BJ (cell line): ENCODE measurements at regions not wholly inside any gene's neighbourhood (a gene's known extent, or its start where the extent isn't known, plus 50 kb on each side); places are given as distances from the start of the nearest gene placed in this dataset.

Experiments used
- CTCF ChIA-PET: fragments of 350-600 bp; formaldehyde crosslinking; extraction: SDS; loops from one replicate; lab custom pipeline; 2021; ENCODE audit warnings: antibody characterized with exemption, inconsistent platforms; lab: Yijun Ruan, JAX
- POLR2A ChIA-PET: fragments of 300-600 bp; sonication (Branson Sonifier 250); formaldehyde crosslinking; extraction: SDS; loops from one replicate; lab custom pipeline; 2021; ENCODE audit warnings: antibody characterized with exemption; lab: Charles Lee
- DNase-seq: peaks from one replicate; pipeline ENCODE4 v3.0.0-alpha.2; 2011; ENCODE audit warnings: low read depth
- H3K27me3 ChIP-seq: 2 replicates; pipeline ENCODE4 v1.6.0; 2011; ENCODE audit warnings: low read length; ENCODE audit not compliant: control insufficient read depth, insufficient read depth
- H3K36me3 ChIP-seq: 2 replicates; pipeline ENCODE4 v1.5.1; 2011; ENCODE audit warnings: low read length; ENCODE audit not compliant: control insufficient read depth, insufficient read depth
- H3K4me3 ChIP-seq: 2 replicates; pipeline ENCODE4 v1.5.1; 2011; ENCODE audit warnings: low read depth, mild to moderate bottlenecking, control low read depth, low read length
- CTCF ChIP-seq: IDR thresholded peaks from 2 replicates; pipeline ENCODE4 v1.5.1; 2011; ENCODE audit warnings: low read depth, mild to moderate bottlenecking, control low read depth, inconsistent platforms, low read length, moderate library complexity; ENCODE audit not compliant: insufficient read depth

DNA sequence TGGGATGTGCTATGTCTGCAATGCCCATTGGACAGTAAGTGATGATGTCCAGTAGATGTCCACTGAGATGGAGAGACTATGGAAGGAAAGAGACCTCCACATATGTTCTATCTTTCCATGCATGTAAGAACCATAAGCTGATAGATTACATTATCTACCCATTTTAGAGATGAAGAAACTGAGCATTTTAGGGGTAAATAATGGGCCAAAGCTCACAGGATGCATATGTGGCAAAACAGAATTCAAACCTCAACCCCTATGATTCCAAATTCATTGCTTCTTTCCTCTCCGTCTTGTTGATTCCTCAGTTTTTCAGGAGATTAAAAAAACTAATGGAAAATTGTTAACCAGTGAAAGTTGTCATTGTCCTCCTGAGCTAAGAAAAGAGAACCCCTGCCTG, 200.7 kb upstream of the PWP1 start:
- no peaks in the 10 kb centered on the region for H3K27me3 ChIP-seq
- no peak for TF ChIP-seq CTCF
- no peak for DNase-seq
- CTCF ChIA-PET: no interaction called here
- POLR2A ChIA-PET: no interaction called here
- no peaks in the 10 kb centered on the region for H3K36me3 ChIP-seq
- no peak overlapping the region for H3K4me3 ChIP-seq

DNA sequence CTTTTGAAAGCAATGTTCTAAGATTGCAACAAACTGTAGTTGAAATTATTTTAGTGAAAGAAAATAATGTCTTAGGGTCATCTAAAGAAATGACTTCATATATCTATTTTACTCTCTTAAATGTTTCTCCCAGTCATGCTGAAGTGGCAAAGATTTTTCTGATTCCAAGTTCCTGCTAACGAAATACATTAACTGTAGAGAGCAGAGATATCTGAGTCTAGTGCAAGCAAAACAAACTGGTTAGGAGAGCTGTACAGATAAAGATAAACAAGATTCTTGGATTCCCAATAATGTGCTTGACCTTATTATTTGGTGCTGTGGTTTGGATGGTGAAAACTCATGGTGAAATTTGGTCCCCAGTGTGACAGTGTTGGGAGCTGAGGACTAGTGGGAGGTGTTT, 199.9 kb upstream of the PWP1 start:
- CTCF ChIA-PET: no interaction called here
- POLR2A ChIA-PET: no interaction called here

DNA sequence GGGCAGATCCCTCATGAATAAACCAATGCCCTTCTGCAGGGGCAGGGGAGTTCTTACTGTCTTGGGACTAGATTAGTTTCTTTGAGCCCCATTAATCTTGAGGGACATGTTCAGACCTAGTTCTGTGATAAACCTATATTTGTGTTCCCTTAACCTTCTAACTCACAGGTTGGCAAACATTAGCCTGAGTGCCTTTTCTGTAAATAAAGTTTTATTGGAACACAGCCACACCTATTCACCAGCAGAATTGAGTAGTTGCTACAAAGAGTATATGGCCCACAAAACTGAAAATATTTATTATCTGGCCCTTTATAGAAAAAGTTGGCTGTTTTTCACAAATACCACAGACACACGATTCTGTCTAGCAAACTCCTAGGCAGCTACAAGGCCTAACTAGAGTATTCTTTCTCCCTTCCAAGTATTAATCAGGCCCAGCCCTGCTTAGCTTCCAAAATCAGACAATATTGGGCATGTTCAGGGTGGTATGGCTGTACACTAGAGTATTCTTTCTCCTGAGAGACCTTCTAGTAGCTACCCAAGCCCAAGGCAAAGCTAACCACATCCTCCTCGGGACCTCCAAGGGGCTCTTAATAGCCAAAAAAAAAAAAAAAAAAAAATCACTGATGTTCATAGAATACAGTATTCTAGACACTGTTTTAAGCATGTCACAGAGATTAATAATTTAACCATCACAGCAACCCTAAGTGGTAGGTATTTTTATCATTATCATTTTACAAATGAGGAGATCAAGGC, 199.3 kb upstream of the PWP1 start:
- TF ChIP-seq CTCF: no peak
- Histone ChIP-seq H3K4me3 (no peak overlapping the region), H3K36me3 (no peaks in the 10 kb centered on the region), H3K27me3 (no peaks in the 10 kb centered on the region)
- no peak for DNase-seq
- CTCF ChIA-PET: no interaction called here
- POLR2A ChIA-PET: no interaction called here

More for the DNA sequence above, 199.9 kb upstream of the PWP1 start:
- TF ChIP-seq CTCF: no peak
- Histone ChIP-seq H3K4me3 (no peak overlapping the region), H3K36me3 (no peaks in the 10 kb centered on the region), H3K27me3 (no peaks in the 10 kb centered on the region)
- no peak for DNase-seq

DNA sequence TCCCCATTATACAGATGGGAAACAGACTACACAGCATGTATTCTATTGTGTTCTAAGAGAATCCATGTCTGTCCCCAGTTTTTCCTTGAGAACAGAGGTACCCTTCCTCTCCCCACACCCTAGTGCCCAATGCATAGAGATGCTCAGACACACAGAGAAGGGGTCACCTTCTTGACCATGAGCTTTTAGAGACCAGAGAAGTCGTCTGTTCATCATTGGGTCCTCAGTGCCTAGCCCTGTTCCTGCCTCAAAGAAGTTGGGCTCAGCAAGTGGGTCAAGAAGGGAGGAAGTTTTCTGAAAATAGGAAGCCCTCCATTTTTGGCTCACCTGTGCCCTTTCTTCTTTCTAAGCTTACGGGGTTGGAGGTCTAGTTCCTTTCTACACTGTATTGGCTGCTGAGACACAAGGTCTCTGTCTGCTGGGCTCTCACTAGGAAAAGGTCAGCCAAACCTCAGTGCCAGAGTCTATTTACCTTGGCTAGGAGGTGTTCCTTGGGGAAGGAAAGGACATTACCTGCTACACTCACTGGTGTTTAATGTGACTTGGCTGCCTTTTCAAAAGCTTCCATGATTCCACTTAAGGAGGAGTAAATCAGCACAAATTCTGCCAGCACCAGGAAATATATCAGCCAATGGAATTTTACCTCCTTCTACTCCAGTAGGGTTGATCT, 198.5 kb upstream of the PWP1 start:
- ChIA-PET CTCF (no interaction called here), POLR2A (no interaction called here)
- no peak overlapping the region for H3K4me3 ChIP-seq
- no peak for TF ChIP-seq CTCF
- H3K27me3 ChIP-seq: no peaks in the 10 kb centered on the region
- H3K36me3 ChIP-seq: no peaks in the 10 kb centered on the region
- DNase-seq: no peak

GRCh38 chr12:107488666-107489065, 196.9 kb upstream of the PWP1 start:
- CTCF ChIA-PET: no interaction called here
- Histone ChIP-seq H3K4me3 (no peak overlapping the region), H3K36me3 (no peaks in the 10 kb centered on the region), H3K27me3 (no peaks in the 10 kb centered on the region)
- POLR2A ChIA-PET: no interaction called here
- TF ChIP-seq CTCF: no peak
- DNase-seq: no peak
